GM23338 (cell line): ENCODE measurements at regions not wholly inside any gene's neighbourhood (a gene's known extent, or its start where the extent isn't known, plus 50 kb on each side); places are given as distances from the start of the nearest gene placed in this dataset.
"Not testable (repeated sequence)": the region's sequence is repeated elsewhere in the genome, so short reads cannot be mapped to it uniquely, and the experiment has no call there.

ENCODE experiments used
- CREB1 ChIP-seq: fragments of 250-450 bp; sonication (Bioruptor Pico); IDR thresholded peaks from 2 replicates; pipeline ENCODE4 v1.5.0; 2020; ENCODE audit warnings: low read depth, mild to moderate bottlenecking, moderate library complexity
- EZH2 ChIP-seq: fragments of 200-600 bp; sonication (generic); IDR thresholded peaks from one replicate; pipeline ENCODE4 v1.8.0; 2017; ENCODE audit warnings: antibody characterized with exemption, mild to moderate bottlenecking, low read depth; ENCODE audit not compliant: unreplicated experiment
- TF ChIP-seq, protein P1 (sequence below), 2 experiments: fragments of 200-600 bp in 1 of 2; sonication (generic) in 1 of 2; conservative IDR thresholded peaks; 2 replicates each; pipeline versions ENCODE4 v1.5.1 to v1.6.1; 2016 to 2017; ENCODE audit warnings: antibody characterized with exemption in 2 of 2, low read depth in 2 of 2, mild to moderate bottlenecking in 2 of 2, moderate library complexity in 1 of 2

DNA sequence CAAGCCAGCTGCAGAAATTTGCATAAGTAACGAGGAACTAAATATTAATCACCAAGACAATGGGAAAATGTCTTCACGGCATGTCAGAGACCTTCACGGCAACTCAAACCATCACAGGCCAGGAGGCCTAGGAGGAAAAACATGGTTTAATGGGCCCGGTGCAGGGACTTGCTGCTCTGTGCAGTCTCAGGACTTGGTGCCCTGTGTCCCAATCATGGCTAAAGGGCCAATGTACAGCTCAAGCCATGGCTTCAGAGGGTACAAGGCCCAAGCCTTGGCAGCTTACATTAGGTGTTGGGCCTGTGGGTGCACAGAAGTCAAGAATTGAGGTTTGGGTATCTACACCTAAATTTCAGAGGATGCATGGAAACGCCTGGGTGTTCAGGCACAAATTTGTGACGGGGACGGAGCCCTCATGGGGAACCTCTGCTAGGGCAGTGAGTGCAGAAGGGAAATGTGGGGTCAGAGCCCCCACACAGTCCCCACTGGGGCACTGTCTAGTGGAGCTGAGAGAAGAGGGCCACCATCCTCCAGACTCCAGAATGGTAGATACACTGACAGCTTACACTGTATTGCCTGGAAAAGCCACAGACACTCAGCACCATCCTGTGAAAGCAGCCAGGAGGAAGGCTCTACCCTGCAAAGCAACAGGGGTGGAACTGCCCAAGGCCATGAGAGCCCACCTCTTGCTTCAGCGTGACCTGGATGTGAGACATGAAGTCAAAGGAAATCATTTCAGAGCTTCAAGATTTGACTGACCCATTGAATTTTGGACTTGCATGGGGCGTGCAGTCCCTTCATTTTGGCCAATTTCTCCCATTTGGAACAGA lies 5284.3 kb upstream of the TPTE start:
- TF ChIP-seq, protein P1, sequence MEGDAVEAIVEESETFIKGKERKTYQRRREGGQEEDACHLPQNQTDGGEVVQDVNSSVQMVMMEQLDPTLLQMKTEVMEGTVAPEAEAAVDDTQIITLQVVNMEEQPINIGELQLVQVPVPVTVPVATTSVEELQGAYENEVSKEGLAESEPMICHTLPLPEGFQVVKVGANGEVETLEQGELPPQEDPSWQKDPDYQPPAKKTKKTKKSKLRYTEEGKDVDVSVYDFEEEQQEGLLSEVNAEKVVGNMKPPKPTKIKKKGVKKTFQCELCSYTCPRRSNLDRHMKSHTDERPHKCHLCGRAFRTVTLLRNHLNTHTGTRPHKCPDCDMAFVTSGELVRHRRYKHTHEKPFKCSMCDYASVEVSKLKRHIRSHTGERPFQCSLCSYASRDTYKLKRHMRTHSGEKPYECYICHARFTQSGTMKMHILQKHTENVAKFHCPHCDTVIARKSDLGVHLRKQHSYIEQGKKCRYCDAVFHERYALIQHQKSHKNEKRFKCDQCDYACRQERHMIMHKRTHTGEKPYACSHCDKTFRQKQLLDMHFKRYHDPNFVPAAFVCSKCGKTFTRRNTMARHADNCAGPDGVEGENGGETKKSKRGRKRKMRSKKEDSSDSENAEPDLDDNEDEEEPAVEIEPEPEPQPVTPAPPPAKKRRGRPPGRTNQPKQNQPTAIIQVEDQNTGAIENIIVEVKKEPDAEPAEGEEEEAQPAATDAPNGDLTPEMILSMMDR (conservative IDR thresholded peaks at IDR 0.05; ENCODE audit: low read depth in 2 of 2), result not testable (repeated sequence)
- TF ChIP-seq EZH2; CREB1 (CRISPR knock-in tag): not testable (repeated sequence)
